ENCODE measurements at regions not wholly inside any gene's neighbourhood (a gene's known extent, or its start where the extent isn't known, plus 50 kb on each side); places are given as distances from the start of the nearest gene placed in this dataset.
"Not testable (repeated sequence)": the region's sequence is repeated elsewhere in the genome, so short reads cannot be mapped to it uniquely, and the experiment has no call there.

DNA sequence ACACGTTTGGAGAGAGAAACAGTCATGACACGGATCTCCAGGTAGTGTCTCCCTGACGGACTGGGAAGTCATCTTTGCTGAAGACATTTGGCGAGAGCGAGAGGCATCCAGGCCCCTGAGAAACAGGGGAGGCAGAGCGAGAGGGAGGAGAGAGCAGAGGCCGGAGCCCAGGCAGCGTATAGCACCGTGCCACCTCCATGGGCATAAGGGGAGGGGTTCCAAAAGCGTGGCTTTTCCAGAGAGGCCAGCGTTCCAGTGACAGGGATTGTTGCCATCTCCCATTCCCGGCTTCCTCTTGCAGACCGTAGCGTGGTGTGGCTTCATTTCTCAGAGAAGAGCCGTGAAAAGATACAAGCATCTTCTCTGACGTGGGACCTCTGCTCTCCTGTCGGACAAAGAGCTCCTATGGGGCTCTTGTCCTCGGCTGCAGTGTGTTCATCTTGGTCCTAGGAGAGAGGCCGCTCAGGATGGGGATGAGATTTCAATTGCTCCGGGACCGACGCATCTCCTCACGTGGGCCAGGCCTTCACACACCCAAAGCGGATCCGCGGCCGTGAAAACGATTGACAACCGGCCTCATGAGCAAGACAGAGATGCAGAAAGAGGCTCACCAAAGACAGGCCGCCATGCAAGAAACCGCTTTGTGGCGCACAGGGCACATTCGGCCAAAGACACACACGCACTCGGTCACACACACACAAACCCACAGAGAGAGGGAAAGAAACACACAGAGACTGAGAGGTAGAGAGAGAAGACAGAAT lies 170.5 kb upstream of the ZNF337 start:
- H3K9me3 Mint-ChIP-seq; H3K27ac Mint-ChIP-seq; H3K4me3 Mint-ChIP-seq; H3K36me3 Mint-ChIP-seq (ENCODE audit: low read depth); DNase-seq; CTCF ChIA-PET; POLR2A ChIA-PET: not testable (repeated sequence)
- Mint-ChIP-seq H3K27me3 (peaks cover 44% of the 10 kb centered on the region), H3K4me1 (peaks cover 28% of the 10 kb centered on the region)

DNA sequence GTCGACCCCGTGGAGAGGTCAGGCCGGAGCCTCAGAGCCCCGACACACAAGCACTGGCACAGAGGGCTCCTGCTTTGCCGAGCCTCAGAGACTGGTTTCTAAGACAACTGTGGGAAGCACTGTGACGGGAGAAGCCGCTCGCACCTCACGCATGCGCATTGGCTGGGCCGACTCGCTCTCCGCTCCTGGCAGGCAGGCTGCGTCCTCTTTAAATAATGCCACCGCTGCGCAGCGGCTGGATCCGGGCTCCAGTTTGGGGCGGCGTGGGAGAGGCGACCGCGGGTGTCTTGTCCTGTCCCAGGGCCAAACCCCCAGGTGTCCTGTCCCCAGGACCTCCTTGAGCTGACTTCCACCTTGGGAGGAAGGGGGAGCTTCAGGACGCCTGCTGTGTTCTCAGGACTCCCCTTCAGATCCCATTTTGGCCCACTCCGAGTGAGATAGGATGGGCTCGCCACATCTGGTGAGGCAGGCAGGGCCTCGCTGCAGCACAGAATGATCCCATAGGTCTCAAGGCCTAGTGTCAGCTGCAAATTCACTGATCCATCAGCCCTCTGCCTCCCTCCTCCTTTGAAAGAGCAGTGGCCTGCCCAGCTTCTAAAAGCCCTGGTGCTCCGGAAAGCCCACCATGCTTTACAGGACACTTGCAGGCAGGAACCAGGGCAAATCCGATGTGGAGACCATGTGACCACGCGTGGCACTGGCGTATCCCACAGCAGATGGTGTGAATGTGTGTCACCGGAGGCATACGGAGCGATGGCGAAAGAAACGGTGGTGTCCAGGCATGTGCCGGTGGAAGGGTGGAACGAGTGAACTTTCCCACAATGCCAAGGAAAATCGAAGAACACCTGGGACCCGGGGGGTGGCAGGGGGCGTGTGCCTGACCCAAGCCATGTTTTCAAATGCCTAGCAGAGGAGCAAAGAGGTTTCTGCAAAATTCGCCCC lies 169.3 kb upstream of the ZNF337 start:
- H3K36me3 Mint-ChIP-seq (ENCODE audit: low read depth), result no peaks in the 10 kb centered on the region
- CTCF ChIA-PET, result no interaction called here
- H3K4me1 Mint-ChIP-seq, result peaks cover 39% of the 10 kb centered on the region
- DNase-seq, result peak; percentile 68
- peak overlapping the region; percentile 23 for H3K4me3 Mint-ChIP-seq
- POLR2A ChIA-PET, result no interaction called here
- H3K9me3 Mint-ChIP-seq, result no peaks in the 10 kb centered on the region
- peaks cover 56% of the 10 kb centered on the region for H3K27me3 Mint-ChIP-seq
- no peak overlapping the region for H3K27ac Mint-ChIP-seq

DNA sequence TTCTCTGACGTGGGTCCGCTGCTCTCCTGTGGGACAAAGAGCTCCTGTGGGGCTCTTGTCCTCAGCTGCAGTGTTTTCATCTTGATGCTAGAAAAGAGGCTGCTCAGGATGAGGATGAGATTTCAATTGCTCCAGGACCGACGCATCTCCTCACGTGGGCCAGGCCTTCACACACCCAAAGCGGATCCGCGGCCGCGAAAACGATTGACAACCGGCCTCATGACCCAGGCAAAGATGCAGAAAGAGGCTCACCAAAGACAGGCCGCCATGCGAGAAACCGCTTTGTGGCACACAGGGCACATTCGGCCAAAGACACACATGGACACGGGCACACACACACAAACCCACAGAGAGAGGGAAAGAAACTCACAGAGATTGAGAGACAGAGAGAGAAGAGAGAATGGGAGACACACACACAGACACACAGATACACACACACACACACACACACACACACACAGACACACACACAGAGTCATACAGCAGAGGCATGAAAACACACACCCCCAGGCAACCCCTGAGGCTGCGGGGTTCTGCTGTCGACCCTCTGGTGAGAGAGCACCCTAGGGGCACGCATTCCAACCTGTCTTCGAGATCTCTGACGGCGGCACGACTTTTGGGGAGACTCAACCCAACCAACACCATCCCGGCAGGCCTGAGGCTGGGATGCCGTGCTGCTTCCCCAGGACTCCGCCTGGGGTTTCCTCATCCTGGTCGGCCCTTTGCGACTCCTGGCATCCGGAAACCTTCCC lies 168.5 kb upstream of the ZNF337 start:
- POLR2A ChIA-PET; H3K27ac Mint-ChIP-seq; DNase-seq; H3K36me3 Mint-ChIP-seq (ENCODE audit: low read depth); CTCF ChIA-PET; H3K9me3 Mint-ChIP-seq: not testable (repeated sequence)
- H3K27me3 Mint-ChIP-seq, result peaks cover 65% of the 10 kb centered on the region
- peaks cover 43% of the 10 kb centered on the region for H3K4me1 Mint-ChIP-seq
- H3K4me3 Mint-ChIP-seq, result peak overlapping the region; percentile 23

DNA sequence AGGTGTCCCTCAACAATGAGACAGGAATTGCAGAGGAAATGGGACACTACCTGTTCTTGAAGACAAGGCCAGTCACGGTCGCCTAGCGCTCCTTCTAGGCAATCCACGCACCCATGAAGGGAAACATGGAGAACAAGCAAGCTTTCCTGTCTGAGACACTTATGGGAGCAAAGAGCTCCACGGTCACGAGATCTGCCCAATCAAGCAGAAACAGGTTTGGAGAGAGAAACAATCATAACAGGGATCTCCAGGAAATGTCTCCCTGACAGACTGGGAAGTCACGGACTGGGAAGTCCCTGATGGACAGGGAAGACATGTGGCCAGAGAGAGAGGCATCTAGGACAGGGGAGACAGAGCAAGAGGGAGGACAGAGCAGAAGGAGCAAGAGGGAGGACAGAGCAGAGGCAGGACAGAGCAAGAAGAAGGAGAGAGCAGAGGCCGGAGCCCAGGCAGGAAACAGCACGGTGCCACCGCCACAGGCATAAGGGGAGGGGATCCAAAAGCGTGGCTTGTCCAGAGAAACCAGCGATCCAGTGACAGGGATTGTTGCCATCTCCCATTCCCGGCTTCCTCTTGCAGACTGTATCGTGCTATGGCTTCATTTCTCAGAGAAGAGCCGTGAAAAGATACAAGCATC lies 167.8 kb upstream of the ZNF337 start:
- Mint-ChIP-seq H3K27me3 (peaks cover 72% of the 10 kb centered on the region), H3K36me3 (ENCODE audit: low read depth) (no peaks in the 10 kb centered on the region), H3K4me1 (peaks cover 43% of the 10 kb centered on the region), H3K9me3 (no peaks in the 10 kb centered on the region), H3K27ac (no peak overlapping the region), H3K4me3 (no peak overlapping the region)
- POLR2A ChIA-PET, result no interaction called here
- DNase-seq, result no peak
- CTCF ChIA-PET, result no interaction called here

DNA sequence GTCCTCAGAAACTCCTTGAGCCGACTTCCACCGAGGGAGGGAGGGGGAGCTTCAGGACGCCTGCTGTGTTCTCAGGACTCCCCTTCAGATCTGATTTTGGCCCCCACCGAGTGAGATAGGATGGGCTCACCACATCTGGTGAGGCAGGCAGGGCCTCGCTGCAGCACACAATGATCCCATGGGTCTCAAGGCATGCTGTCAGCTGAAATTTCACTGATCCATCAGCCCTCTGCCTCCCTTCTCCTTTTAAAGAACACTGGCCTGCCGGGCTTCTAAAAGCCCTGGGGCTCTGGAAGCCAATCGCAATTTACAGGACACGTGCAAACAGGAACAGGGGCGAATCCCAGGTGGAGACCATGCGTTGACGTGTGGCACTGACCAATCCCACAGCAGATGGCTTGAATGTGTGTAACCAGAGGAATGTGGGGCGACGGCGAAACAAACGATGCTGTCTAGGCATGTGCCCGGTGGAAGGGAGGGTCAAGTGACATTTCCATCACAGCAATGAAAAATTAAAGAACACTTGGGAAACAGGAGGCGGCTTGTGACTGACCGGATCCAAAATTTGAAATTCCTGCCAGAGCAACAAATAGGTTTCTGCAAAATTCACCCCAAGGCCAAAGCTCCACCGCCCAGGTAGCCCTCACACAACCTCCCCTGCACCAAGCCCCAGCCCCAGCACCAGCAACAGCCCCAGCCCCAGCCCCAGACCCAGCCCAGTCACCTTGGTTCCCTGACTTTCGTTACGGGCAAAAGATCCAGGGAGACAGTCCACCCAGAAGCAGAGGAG lies 167.1 kb upstream of the ZNF337 start:
- Mint-ChIP-seq H3K9me3 (no peaks in the 10 kb centered on the region), H3K4me3 (peak overlapping the region; percentile 49), H3K36me3 (ENCODE audit: low read depth) (no peaks in the 10 kb centered on the region), H3K27me3 (peaks cover 75% of the 10 kb centered on the region), H3K27ac (no peak overlapping the region), H3K4me1 (peaks cover 44% of the 10 kb centered on the region)
- POLR2A ChIA-PET, result no interaction called here
- no peak for DNase-seq
- CTCF ChIA-PET, result no interaction called here

DNA sequence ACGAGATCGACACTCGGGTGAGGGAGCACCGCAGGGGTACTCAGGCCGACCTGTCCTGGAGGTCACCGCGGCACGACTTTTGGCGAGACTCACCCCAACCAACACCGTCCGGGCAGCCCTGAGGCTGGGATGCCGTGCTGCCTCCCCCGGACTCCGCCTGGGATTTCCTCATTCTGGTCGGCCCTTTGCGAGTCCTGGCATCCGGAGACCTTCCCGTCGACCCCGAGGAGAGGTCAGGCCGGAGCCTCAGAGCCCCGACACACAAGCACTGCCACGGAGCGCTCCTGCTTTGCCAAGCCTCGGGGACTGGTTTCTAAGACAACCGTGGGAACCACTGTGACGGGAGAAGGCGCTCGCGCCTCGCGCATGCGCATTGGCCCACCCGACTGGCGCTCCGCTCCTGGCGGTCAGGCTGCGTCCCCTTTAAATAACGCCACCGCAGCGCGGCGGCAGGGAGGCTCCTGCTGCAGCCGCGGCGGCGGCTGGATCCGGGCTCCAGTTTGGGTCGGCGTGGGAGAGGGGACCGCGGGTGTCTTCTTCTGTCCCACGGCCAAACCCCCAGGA lies 166.4 kb upstream of the ZNF337 start:
- H3K27ac Mint-ChIP-seq; H3K36me3 Mint-ChIP-seq (ENCODE audit: low read depth); POLR2A ChIA-PET; CTCF ChIA-PET; H3K9me3 Mint-ChIP-seq: not testable (repeated sequence)
- peaks cover 44% of the 10 kb centered on the region for H3K4me1 Mint-ChIP-seq
- DNase-seq, result peak; percentile 80
- H3K4me3 Mint-ChIP-seq, result peak overlapping the region; percentile 49
- H3K27me3 Mint-ChIP-seq, result peaks cover 78% of the 10 kb centered on the region

DNA sequence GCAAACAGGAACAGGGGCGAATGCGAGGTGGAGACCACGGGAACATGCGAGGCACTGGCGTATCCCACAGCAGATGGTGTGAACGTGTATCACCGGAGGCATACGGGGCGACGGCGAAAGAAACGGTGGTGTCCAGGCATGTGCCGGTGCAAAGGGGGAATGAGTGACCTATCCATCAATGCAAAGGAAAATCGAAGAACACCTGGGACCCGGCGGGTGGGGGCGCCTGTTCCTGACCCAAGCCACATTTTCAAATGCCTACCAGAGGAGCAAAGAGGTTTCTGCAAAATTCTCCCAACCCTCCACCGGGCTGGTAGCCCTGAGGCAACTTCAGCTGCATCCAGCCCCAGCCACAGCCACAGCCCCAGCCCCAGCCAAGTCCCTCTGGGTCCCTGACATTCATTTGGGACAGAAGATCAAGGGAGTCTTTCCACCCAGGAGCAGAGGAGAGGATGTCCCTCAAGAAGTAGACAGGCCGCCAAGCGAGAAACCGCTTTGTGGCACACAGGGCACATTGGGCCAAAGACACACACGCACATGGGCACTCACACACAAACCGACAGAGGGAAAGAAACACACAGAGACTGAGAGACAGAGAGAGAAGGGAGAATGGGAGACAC lies 164.0 kb upstream of the ZNF337 start:
- POLR2A ChIA-PET, result no interaction called here
- CTCF ChIA-PET, result no interaction called here
- H3K4me3 Mint-ChIP-seq, result peak overlapping the region; percentile 56
- no peak overlapping the region for H3K27ac Mint-ChIP-seq
- H3K9me3 Mint-ChIP-seq, result no peaks in the 10 kb centered on the region
- no peak for DNase-seq
- H3K4me1 Mint-ChIP-seq, result peaks cover 43% of the 10 kb centered on the region
- H3K36me3 Mint-ChIP-seq (ENCODE audit: low read depth), result no peaks in the 10 kb centered on the region
- H3K27me3 Mint-ChIP-seq, result peaks cover 71% of the 10 kb centered on the region

DNA sequence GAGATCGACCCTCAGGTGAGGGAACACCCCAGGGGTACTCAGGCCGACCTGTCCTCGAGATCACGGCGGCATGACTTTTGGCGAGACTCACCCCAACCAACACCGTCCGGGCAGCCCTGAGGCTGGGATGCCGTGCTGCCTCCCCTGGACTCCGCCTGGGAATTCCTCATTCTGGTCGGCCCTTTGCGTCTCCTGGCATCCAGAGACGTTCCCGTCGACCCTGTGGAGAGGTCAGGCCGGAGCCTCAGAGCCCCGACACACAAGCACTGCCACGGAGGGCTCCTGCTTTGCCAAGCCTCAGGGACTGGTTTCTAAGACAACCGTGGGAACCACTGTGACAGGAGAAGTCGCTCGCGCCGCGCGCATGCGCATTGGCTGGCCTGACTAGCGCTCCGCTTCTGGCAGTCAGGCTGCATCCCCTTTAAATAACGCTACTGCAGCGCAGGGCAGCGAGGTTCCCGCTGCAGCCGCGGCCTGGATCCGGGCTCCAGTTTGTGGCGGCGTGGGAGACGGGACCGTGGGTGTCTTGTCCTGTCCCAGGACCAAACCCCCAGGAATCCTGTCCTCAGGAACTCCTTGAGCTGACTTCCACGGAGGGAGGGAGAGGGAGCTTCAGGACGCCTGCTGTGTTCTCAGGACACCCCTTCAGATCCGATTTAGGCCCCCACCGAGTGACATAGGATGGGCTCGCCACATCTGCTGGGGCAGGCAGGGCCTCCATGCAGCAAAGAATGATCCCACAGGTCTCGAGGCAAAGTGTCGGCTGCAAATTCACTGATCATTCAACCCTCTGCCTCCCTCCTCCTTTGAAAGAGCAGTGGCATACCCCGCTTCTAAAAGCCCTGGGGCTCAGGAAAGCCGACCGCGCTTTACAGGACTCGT lies 163.2 kb upstream of the ZNF337 start:
- DNase-seq, result peak; percentile 64
- H3K4me3 Mint-ChIP-seq, result no peak overlapping the region
- no peaks in the 10 kb centered on the region for H3K36me3 Mint-ChIP-seq (ENCODE audit: low read depth)
- no peaks in the 10 kb centered on the region for H3K9me3 Mint-ChIP-seq
- H3K4me1 Mint-ChIP-seq, result peaks cover 36% of the 10 kb centered on the region
- peaks cover 63% of the 10 kb centered on the region for H3K27me3 Mint-ChIP-seq
- H3K27ac Mint-ChIP-seq, result no peak overlapping the region
- ChIA-PET POLR2A (no interaction called here), CTCF (no interaction called here)

DNA sequence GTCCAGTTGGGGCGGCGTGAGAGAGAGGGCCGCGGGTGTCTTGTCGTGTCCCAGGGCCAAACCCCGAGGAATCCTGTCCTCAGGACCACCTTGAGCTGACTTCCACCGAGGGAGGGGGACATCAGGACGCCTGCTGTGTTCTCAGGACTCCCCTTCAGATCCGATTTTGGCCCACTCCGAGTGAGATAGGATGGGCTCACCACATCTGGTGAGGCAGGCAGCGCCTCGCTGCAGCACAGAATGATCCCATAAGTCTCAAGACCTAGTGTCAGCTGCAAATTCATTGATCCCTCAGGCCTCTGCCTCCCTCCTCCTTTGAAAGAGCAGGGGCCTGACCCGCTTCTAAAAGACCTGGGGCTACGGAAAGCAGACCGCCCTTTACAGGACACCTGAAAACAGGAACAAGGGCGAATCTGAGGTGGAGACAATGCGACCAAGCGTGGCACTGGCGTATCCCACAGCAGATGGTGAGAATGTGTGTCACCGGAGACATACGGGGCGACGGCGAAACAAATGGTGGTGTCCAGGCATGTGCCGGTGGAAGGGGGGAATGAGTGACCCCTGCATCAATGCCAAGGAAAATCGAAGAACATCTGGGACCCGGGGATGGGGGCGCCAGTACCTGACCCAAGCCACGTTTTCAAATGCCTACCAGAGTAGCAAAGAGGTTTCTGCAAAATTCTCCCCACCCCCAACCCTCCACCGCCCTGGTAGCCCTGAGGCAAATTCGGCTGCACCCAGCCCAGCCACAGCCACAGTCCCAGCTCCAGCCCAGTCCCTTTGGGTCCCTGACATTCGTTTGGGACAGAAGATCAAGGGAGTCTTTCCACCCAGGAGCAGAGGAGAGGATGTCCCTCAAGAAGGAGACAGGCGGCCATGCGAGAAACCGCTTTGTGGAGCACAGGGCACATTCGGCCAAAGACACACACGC lies 162.1 kb upstream of the ZNF337 start:
- POLR2A ChIA-PET, result no interaction called here
- no peak overlapping the region for H3K4me3 Mint-ChIP-seq
- DNase-seq, result no peak
- CTCF ChIA-PET, result no interaction called here
- H3K4me1 Mint-ChIP-seq, result peaks cover 36% of the 10 kb centered on the region
- H3K27me3 Mint-ChIP-seq, result peaks cover 52% of the 10 kb centered on the region
- no peaks in the 10 kb centered on the region for H3K9me3 Mint-ChIP-seq
- no peaks in the 10 kb centered on the region for H3K36me3 Mint-ChIP-seq (ENCODE audit: low read depth)
- H3K27ac Mint-ChIP-seq, result no peak overlapping the region

DNA sequence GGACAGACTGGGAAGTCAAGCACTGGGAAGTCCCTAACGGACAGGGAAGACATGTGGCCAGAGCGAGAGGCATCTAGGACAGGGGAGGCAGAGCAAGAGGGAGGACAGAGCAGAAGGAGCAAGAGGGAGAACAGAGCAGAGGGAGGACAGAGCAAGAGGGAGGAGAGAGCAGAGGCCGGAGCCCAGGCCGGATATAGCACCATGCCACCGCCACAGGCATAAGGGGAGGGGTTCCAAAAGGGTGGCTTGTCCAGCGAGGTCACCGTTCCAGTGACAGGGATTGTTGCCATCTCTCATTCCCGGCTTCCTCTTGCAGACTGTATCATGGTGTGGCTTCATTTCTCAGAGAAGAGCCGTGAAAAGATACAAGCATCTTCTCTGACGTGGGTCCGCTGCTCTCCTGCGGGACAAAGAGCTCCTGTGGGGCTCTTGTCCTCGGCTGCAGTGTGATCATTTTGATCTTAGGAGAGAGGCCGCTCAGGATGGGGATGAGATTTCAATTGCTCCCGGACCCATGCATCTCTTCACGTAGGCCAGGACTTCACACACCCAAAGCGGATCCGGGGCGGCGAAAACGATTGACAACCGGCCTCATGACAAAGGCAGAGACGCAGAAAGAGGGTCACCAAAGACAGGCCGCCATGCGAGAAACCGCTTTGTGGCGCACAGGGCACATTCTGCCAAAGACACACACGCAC lies 160.6 kb upstream of the ZNF337 start:
- H3K36me3 Mint-ChIP-seq (ENCODE audit: low read depth); H3K27ac Mint-ChIP-seq; CTCF ChIA-PET; H3K9me3 Mint-ChIP-seq; H3K4me3 Mint-ChIP-seq; DNase-seq; POLR2A ChIA-PET: not testable (repeated sequence)
- H3K4me1 Mint-ChIP-seq, result peaks cover 28% of the 10 kb centered on the region
- peaks cover 41% of the 10 kb centered on the region for H3K27me3 Mint-ChIP-seq

Data from activated CD4-positive, alpha-beta memory T cell treated with anti-CD3 and anti-CD28 coated beads, Interleukin-2, amount 10 ng/mL, durations not matched to agents 7 days and 5 days (primary cell).